Activated naive CD8-positive, alpha-beta T cell (primary cell): ENCODE measurements at regions not wholly inside any gene's neighbourhood (a gene's known extent, or its start where the extent isn't known, plus 50 kb on each side); places are given as distances from the start of the nearest gene placed in this dataset.

Experiments
- H3K27ac Mint-ChIP-seq: one replicate; pipeline ENCODE4 v1.8.0; 2021; ENCODE audit warnings: mixed read lengths
- H3K27me3 Mint-ChIP-seq: one replicate; pipeline ENCODE4 v1.8.0; 2021; ENCODE audit warnings: mixed read lengths
- H3K36me3 Mint-ChIP-seq: one replicate; pipeline ENCODE4 v1.8.0; 2021; ENCODE audit warnings: mixed read lengths
- H3K4me1 Mint-ChIP-seq: one replicate; pipeline ENCODE4 v1.8.0; 2021; ENCODE audit warnings: low read depth, mixed read lengths
- H3K4me3 Mint-ChIP-seq: one replicate; pipeline ENCODE4 v1.8.0; 2021; ENCODE audit warnings: mild to moderate bottlenecking, mixed read lengths
- H3K9me3 Mint-ChIP-seq: one replicate; pipeline ENCODE4 v1.8.0; 2021; ENCODE audit warnings: low read depth, mixed read lengths

DNA sequence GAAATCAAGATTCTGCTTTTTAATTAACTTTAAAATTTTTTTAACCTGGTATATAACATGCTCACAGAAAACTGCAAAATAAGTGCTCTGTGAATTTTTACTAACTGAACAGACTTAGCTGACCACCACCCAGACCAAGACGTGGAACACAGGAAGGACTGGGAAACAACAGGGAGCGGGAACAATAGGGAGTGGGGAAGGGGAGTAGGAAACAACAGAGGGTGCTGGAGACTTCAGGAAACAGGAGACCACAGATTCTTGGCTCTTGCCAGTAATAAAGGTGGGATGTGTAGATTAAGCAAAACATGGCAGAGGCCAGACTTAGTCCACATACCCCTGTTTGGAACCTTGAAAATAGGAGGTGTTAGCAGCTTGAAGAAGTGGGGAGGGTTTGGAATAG, 51.4 kb upstream of the TMCC3 start:
- no peaks in the 10 kb centered on the region for H3K27me3 Mint-ChIP-seq
- no peaks in the 10 kb centered on the region for H3K4me1 Mint-ChIP-seq
- H3K27ac Mint-ChIP-seq, result no peak overlapping the region
- no peak overlapping the region for H3K4me3 Mint-ChIP-seq
- no peaks in the 10 kb centered on the region for H3K36me3 Mint-ChIP-seq
- no peaks in the 10 kb centered on the region for H3K9me3 Mint-ChIP-seq

- Mint-ChIP-seq H3K27ac (no peak overlapping the region), H3K9me3 (no peaks in the 10 kb centered on the region), H3K27me3 (no peaks in the 10 kb centered on the region), H3K36me3 (no peaks in the 10 kb centered on the region), H3K4me1 (no peaks in the 10 kb centered on the region), H3K4me3 (no peak overlapping the region)
Measured at GRCh38 chr12:94700662-94701061, 50.3 kb upstream of the TMCC3 start.
